Mucosa of descending colon (tissue), 3 donors: ENCODE measurements at regions not wholly inside any gene's neighbourhood (a gene's known extent, or its start where the extent isn't known, plus 50 kb on each side); places are given as distances from the start of the nearest gene placed in this dataset.

Experiments
- ATAC-seq: fragments of 200-7000 bp; cut with Tn5 transposase; one replicate; pipeline ENCODE4 v1.9.1; 2020; ENCODE audit warnings: mild to moderate bottlenecking, moderate library complexity
- DNase-seq, 3 donors: peaks; one replicate each; pipeline ENCODE4 v3.0.0-alpha.2; 2020
- H3K36me3 ChIP-seq: fragments of 200-600 bp; one replicate; pipeline ENCODE4 v1.8.0; 2021; ENCODE audit warnings: low read depth, mild to moderate bottlenecking
- H3K4me1 ChIP-seq: fragments of 200-600 bp; one replicate; pipeline ENCODE4 v1.8.0; 2021; ENCODE audit warnings: low read depth, mild to moderate bottlenecking
- H3K4me3 ChIP-seq: fragments of 200-600 bp; one replicate; pipeline ENCODE4 v1.8.0; 2021; ENCODE audit warnings: mild to moderate bottlenecking
- H3K9me3 ChIP-seq: fragments of 200-600 bp; one replicate; pipeline ENCODE4 v1.8.0; 2021; ENCODE audit warnings: mild to moderate bottlenecking
- intact Hi-C, 2 donors: fragments of 100-400 bp; cut with DNase I in 1 of 2; cut with micrococcal nuclease in 1 of 2; formaldehyde crosslinking; loops; one replicate each; pipeline versions ENCODE4 v1.11.0 to v1.11.1; 2022; cut with DNase I, micrococcal nuclease
- TF ChIP-seq, protein P1 (sequence below): fragments of 200-600 bp; IDR thresholded peaks from one replicate; pipeline ENCODE4 v1.8.0; 2022; ENCODE audit warnings: antibody characterized with exemption, mild to moderate bottlenecking
- donor health status: DM: no; HTN: no; CAD: no; lungs with moderate emphysema.
- donor health status: DM: no; HTN: no; CAD: no.
- donor health status: DM: no; HTN: yes; CAD: no.

DNA sequence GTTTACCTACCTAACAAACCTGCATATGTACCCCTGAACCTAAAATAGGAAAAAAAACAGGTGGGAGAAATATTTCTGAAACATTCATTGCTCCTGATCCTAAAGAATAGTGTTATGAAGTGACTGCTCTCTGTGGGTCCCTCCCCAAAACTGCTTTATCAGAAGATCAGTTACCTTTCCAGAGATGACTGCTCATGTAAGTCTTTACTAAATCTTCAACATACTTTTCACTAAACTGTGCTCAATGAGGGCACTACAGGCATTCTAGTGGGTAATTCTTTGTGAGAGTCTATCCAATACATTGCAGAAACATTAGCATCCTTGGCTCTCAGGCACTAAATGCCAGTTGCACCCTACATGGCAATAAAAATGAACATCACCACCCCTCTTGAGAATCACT, 189.3 kb upstream of the STK17B start:
- DNase-seq, result no peak
- TF ChIP-seq, protein P1, sequence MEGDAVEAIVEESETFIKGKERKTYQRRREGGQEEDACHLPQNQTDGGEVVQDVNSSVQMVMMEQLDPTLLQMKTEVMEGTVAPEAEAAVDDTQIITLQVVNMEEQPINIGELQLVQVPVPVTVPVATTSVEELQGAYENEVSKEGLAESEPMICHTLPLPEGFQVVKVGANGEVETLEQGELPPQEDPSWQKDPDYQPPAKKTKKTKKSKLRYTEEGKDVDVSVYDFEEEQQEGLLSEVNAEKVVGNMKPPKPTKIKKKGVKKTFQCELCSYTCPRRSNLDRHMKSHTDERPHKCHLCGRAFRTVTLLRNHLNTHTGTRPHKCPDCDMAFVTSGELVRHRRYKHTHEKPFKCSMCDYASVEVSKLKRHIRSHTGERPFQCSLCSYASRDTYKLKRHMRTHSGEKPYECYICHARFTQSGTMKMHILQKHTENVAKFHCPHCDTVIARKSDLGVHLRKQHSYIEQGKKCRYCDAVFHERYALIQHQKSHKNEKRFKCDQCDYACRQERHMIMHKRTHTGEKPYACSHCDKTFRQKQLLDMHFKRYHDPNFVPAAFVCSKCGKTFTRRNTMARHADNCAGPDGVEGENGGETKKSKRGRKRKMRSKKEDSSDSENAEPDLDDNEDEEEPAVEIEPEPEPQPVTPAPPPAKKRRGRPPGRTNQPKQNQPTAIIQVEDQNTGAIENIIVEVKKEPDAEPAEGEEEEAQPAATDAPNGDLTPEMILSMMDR, result no peak
- H3K4me3 ChIP-seq, result no peak overlapping the region
- no peaks in the 10 kb centered on the region for H3K9me3 ChIP-seq
- no peaks in the 10 kb centered on the region for H3K36me3 ChIP-seq
- H3K4me1 ChIP-seq, result no peaks in the 10 kb centered on the region
- intact Hi-C loops, result no loop called here
- ATAC-seq, result no peak

DNA sequence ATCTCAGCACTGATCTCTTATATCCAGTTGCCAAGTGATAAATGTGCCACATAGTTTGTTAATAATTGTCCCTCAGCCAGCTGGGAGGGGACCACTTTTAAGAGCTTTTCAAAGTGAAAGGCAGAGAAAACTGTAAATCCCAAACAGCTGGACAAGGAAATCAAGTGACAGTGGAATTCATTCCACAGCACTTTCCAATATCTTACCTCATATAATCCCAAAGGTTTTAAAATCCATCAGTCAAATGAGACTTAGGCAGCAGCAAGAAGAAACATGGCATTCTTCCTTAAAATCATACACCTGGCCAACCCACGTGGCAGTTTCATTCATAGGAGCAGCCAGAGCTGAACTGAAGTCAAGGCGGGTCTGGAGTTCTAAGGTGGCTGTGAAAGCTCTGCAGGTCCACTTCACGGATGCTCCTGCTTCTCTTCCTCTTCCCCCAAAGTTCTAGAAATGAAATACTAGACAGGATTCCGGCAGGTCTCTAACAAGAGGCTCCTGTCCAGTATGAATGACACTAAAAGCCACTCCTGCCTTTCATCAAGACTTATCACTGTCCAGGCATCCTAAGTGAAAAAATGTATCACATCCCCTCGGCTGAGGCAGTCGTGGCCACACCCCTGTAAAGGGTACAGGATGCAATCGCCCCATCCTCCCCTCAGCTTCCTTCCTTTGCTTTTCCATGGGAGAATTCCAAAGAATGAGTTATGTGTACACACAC, 190.4 kb upstream of the STK17B start:
- intact Hi-C loops, result no loop called here
- Histone ChIP-seq H3K9me3 (no peaks in the 10 kb centered on the region), H3K36me3 (no peaks in the 10 kb centered on the region), H3K4me1 (no peaks in the 10 kb centered on the region), H3K4me3 (no peak overlapping the region)
- TF ChIP-seq, protein P1, result no peak
- no peak for DNase-seq
- no peak for ATAC-seq

DNA sequence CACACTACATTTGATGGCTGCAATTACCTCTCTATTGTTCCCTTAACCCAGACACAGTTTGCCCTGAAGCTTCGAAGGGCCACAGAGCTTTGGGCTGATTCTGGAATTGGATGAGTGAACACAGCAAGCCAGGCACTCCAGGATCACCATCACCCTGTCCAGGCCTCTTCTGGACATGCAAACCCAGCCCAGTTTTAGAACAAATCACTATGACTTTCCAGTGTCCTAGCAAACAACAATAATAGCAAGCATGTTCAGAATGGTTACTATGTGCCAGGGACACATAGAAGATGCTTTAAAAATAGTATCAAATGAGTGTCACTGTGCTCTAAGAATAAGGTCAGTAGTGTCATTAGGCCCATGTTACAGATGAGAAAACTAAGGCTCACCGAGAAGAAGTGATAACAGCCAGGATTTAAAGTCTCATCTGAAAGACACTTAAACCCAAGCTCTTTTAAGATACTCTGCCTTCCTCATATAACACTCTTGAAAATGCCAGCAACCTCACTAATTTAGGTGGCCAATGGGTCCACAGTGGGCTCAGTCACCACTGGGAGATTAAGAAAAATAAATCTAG, 191.7 kb upstream of the STK17B start:
- TF ChIP-seq, protein P1, result no peak

DNA sequence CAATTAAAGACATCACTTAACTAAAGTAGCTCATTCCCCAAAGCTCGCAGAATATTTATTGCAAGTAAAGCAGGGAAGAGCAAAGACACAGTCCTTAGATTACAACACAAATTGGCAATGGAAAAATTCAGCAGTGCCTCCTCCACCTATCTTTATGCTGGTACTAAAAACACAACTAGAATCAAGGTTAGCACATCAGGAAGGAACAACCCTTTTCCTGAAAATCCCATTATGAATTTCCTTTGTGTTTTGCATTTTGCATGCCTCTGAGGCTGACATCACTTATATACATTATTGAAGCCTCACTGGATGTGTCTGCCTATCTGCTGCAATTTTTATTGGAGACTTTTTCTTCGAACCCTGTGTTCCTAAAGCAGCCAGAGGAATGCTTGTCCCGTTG, 193.8 kb upstream of the STK17B start:
- DNase-seq (no peak), ATAC-seq (no peak)
- Histone ChIP-seq H3K4me3 (no peak overlapping the region), H3K4me1 (no peaks in the 10 kb centered on the region), H3K9me3 (no peaks in the 10 kb centered on the region), H3K36me3 (no peaks in the 10 kb centered on the region)
- TF ChIP-seq, protein P1, result no peak
- intact Hi-C loops, result no loop called here

More for the DNA sequence above, 191.7 kb upstream of the STK17B start:
- ATAC-seq (no peak), DNase-seq (no peak)
- no peaks in the 10 kb centered on the region for H3K4me1 ChIP-seq
- no peaks in the 10 kb centered on the region for H3K9me3 ChIP-seq
- no peaks in the 10 kb centered on the region for H3K36me3 ChIP-seq
- intact Hi-C loops, result no loop called here
- no peak overlapping the region for H3K4me3 ChIP-seq

DNA sequence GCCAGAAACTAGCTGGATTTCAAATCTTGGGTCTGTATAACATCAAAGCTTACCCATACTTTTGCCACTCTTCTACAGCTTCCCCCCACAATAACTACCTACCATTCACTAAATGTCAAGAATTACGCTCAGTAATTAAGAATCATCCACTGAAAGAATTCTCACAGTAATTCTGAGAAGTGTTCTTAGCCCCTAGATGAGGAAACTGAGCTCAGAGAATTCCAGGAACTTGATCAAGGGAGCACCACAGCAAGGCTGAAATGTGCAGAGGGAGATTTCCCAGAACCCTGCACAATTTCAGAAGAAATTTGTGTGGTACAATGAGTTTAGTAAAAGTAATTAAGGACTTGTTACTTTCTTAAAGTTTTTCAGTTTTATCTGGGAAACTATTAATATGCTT, 194.5 kb upstream of the STK17B start:
- Histone ChIP-seq H3K36me3 (no peaks in the 10 kb centered on the region), H3K4me3 (no peak overlapping the region), H3K9me3 (no peaks in the 10 kb centered on the region), H3K4me1 (no peaks in the 10 kb centered on the region)
- intact Hi-C loops, result no loop called here
- TF ChIP-seq, protein P1, result no peak
- DNase-seq, result no peak
- ATAC-seq, result no peak
